ENCODE measurements at regions not wholly inside any gene's neighbourhood (a gene's known extent, or its start where the extent isn't known, plus 50 kb on each side); places are given as distances from the start of the nearest gene placed in this dataset.

DNA sequence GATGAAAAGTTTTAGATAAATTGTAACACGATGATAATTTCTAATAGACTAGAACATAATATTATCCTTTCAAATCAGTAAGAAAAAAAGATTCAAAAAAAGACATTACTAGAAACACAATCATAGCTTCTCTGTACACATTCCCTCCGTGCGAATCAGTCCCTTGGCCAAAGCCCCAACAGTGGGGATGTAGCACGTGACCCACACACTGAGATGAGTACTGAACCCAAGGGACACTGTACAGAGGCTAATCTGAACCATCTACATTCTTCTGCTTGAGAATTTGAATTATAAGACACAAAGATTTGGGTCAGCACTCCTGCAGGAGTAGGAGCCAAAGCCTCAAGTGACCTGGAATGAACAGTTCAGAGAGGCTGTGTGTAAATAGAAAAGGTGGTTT lies 353.7 kb downstream of the INSC start:
- TF ChIP-seq, protein P1, sequence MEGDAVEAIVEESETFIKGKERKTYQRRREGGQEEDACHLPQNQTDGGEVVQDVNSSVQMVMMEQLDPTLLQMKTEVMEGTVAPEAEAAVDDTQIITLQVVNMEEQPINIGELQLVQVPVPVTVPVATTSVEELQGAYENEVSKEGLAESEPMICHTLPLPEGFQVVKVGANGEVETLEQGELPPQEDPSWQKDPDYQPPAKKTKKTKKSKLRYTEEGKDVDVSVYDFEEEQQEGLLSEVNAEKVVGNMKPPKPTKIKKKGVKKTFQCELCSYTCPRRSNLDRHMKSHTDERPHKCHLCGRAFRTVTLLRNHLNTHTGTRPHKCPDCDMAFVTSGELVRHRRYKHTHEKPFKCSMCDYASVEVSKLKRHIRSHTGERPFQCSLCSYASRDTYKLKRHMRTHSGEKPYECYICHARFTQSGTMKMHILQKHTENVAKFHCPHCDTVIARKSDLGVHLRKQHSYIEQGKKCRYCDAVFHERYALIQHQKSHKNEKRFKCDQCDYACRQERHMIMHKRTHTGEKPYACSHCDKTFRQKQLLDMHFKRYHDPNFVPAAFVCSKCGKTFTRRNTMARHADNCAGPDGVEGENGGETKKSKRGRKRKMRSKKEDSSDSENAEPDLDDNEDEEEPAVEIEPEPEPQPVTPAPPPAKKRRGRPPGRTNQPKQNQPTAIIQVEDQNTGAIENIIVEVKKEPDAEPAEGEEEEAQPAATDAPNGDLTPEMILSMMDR (IDR thresholded peaks at IDR 0.05): no peak
- TF ChIP-seq POLR2A (IDR thresholded peaks at IDR 0.05): no peak
